H9 (cell line): ENCODE measurements at regions not wholly inside any gene's neighbourhood (a gene's known extent, or its start where the extent isn't known, plus 50 kb on each side); places are given as distances from the start of the nearest gene placed in this dataset.
A peak's percentile ranks its signal among the peaks of the same experiment; 100 is the strongest.

Experiments used
- DNase-seq: peaks from one replicate; pipeline ENCODE4 v3.0.0-alpha.2; 2017
- H2AFZ ChIP-seq: one replicate; pipeline ENCODE4 v1.6.1; 2013; ENCODE audit warnings: mild to moderate bottlenecking, low read length, control low read depth, moderate library complexity
- H2AK5ac ChIP-seq: 2 replicates; pipeline ENCODE4 v1.6.1; 2013; ENCODE audit warnings: low read length, control low read depth, mixed read lengths; ENCODE audit not compliant: insufficient read length
- H2BK120ac ChIP-seq: one replicate; pipeline ENCODE4 v1.6.1; 2013; ENCODE audit warnings: low read depth, mild to moderate bottlenecking, low read length, control low read depth, inconsistent platforms; ENCODE audit not compliant: poor library complexity, severe bottlenecking
- H2BK12ac ChIP-seq: 2 replicates; pipeline ENCODE4 v1.6.1; 2013; ENCODE audit warnings: low read length, control low read depth, mixed read lengths, low read depth; ENCODE audit not compliant: insufficient read length
- H2BK15ac ChIP-seq: 2 replicates; pipeline ENCODE4 v1.6.1; 2013; ENCODE audit warnings: low read depth, low read length, control low read depth
- H2BK20ac ChIP-seq: one replicate; pipeline ENCODE4 v1.6.1; 2013; ENCODE audit warnings: low read depth, mild to moderate bottlenecking, low read length, control low read depth, inconsistent platforms; ENCODE audit not compliant: poor library complexity, severe bottlenecking
- H2BK5ac ChIP-seq: 2 replicates; pipeline ENCODE4 v1.6.1; 2013; ENCODE audit warnings: low read length, control low read depth, mixed read lengths; ENCODE audit not compliant: insufficient read length
- H3K14ac ChIP-seq: 2 replicates; pipeline ENCODE4 v1.6.1; 2013; ENCODE audit warnings: low read length, control low read depth; ENCODE audit not compliant: insufficient read depth
- H3K18ac ChIP-seq: 2 replicates; pipeline ENCODE4 v1.6.1; 2013; ENCODE audit warnings: low read depth, mild to moderate bottlenecking, mixed read lengths, low read length, control low read depth; ENCODE audit not compliant: insufficient read length
- H3K23ac ChIP-seq: 2 replicates; pipeline ENCODE4 v1.6.1; 2013; ENCODE audit warnings: low read length, control low read depth, mixed read lengths, low read depth; ENCODE audit not compliant: insufficient read length
- H3K23me2 ChIP-seq: 2 replicates; pipeline ENCODE4 v1.6.1; 2013; ENCODE audit warnings: low read depth, mild to moderate bottlenecking, mixed read lengths, low read length, control low read depth; ENCODE audit not compliant: insufficient read length, poor library complexity, severe bottlenecking
- H3K27ac ChIP-seq: 2 replicates; pipeline ENCODE4 v1.5.1; 2013; ENCODE audit warnings: low read length, control low read depth, mixed read lengths, low read depth; ENCODE audit not compliant: insufficient read length
- H3K27me3 ChIP-seq: 2 replicates; pipeline ENCODE4 v1.6.1; 2013; ENCODE audit warnings: low read length, control low read depth, inconsistent platforms; ENCODE audit not compliant: insufficient read depth
- H3K4ac ChIP-seq: 2 replicates; pipeline ENCODE4 v1.6.1; 2013; ENCODE audit warnings: low read depth, mild to moderate bottlenecking, control low read depth, inconsistent platforms, low read length, moderate library complexity
- H3K4me1 ChIP-seq: 2 replicates; pipeline ENCODE4 v1.6.1; 2013; ENCODE audit warnings: low read length, control low read depth, inconsistent platforms; ENCODE audit not compliant: insufficient read depth
- H3K4me2 ChIP-seq: 2 replicates; pipeline ENCODE4 v1.6.1; 2013; ENCODE audit warnings: low read length, control low read depth, mixed read lengths; ENCODE audit not compliant: insufficient read length, insufficient read depth
- H3K56ac ChIP-seq: 2 replicates; pipeline ENCODE4 v1.6.1; 2013; ENCODE audit warnings: low read depth, mild to moderate bottlenecking, mixed read lengths, low read length, control low read depth; ENCODE audit not compliant: insufficient read length
- H3K79me1 ChIP-seq: 2 replicates; pipeline ENCODE4 v1.6.1; 2013; ENCODE audit warnings: low read depth, mild to moderate bottlenecking, moderate library complexity, low read length, control low read depth, inconsistent platforms; ENCODE audit not compliant: insufficient read depth, poor library complexity, severe bottlenecking
- H3K79me2 ChIP-seq: 2 replicates; pipeline ENCODE4 v1.6.1; 2013; ENCODE audit warnings: low read length, control low read depth, inconsistent platforms; ENCODE audit not compliant: insufficient read depth
- H3K9ac ChIP-seq: 2 replicates; pipeline ENCODE4 v1.6.1; 2013; ENCODE audit warnings: low read length, control low read depth, mixed read lengths; ENCODE audit not compliant: insufficient read length; ENCODE audit errors: extremely low read depth
- H3K9me3 ChIP-seq: one replicate; pipeline ENCODE4 v1.6.1; 2013; ENCODE audit warnings: low read depth, low read length, inconsistent platforms; ENCODE audit not compliant: control insufficient read depth
- H3T11ph ChIP-seq: one replicate; pipeline ENCODE4 v1.6.1; 2013; ENCODE audit warnings: mild to moderate bottlenecking, low read length, control low read depth, inconsistent platforms
- H4K20me1 ChIP-seq: one replicate; pipeline ENCODE4 v1.6.1; 2013; ENCODE audit not compliant: control insufficient read depth, insufficient read length, insufficient read depth
- H4K5ac ChIP-seq: 2 replicates; pipeline ENCODE4 v1.6.1; 2013; ENCODE audit warnings: low read depth, mild to moderate bottlenecking, mixed read lengths, low read length, control low read depth; ENCODE audit not compliant: insufficient read length
- H4K8ac ChIP-seq: replicated peaks from 2 replicates; pipeline ENCODE4 v1.6.1; 2013; ENCODE audit warnings: low read length, control low read depth, mixed read lengths, low read depth; ENCODE audit not compliant: insufficient read length
- H4K91ac ChIP-seq: 2 replicates; pipeline ENCODE4 v1.6.1; 2013; ENCODE audit warnings: low read depth, mild to moderate bottlenecking, moderate library complexity, mixed read lengths, low read length, control low read depth; ENCODE audit not compliant: insufficient read length
- H3K27ac Mint-ChIP-seq, 3 experiments: 2 replicates in 2 of 3; 3 replicates in 1 of 3; pipeline ENCODE4 v1.8.0; 2020 to 2021; ENCODE audit warnings: mixed read lengths in 3 of 3, mild to moderate bottlenecking in 1 of 3, moderate library complexity in 1 of 3
- H3K27me3 Mint-ChIP-seq: 2 replicates; pipeline ENCODE4 v1.8.0; 2021; ENCODE audit warnings: low read depth, mild to moderate bottlenecking, moderate library complexity, mixed read lengths
- H3K36me3 Mint-ChIP-seq, 3 experiments: 2 replicates in 2 of 3; 3 replicates in 1 of 3; pipeline ENCODE4 v1.8.0; 2020 to 2021; ENCODE audit warnings: low read depth in 3 of 3, mixed read lengths in 3 of 3; ENCODE audit not compliant: insufficient read depth in 1 of 3
- H3K4me1 Mint-ChIP-seq, 2 experiments: 2 replicates each; pipeline ENCODE4 v1.8.0; 2020; ENCODE audit warnings: mixed read lengths in 2 of 2
- H3K4me3 Mint-ChIP-seq, 2 experiments: 2 replicates in 1 of 2; 3 replicates in 1 of 2; pipeline ENCODE4 v1.8.0; 2020 to 2021; ENCODE audit warnings: mild to moderate bottlenecking in 2 of 2, mixed read lengths in 2 of 2, moderate library complexity in 1 of 2
- H3K9me3 Mint-ChIP-seq, 2 experiments: 2 replicates in 1 of 2; 3 replicates in 1 of 2; pipeline ENCODE4 v1.8.0; 2020; ENCODE audit warnings: mild to moderate bottlenecking in 2 of 2, mixed read lengths in 2 of 2, moderate library complexity in 1 of 2
- WGBS: extraction: QIAGEN DNeasy Blood & Tissue Kit; methylation state at CpG from one replicate; pipeline ENCODE4 v1.1.7; 2013; ENCODE audit warnings: missing lambda C conversion rate, low lambda C conversion rate, mixed read lengths; ENCODE audit not compliant: insufficient read length; ENCODE audit errors: extremely low coverage; 5-methylcytosine and 5-hydroxymethylcytosine counted together
- TF ChIP-seq, protein P1 (sequence below): fragments of 200-600 bp; sonication (generic); conservative IDR thresholded peaks from 3 replicates; pipeline ENCODE4 v1.8.0; 2021; ENCODE audit warnings: antibody characterized with exemption, mild to moderate bottlenecking

DNA sequence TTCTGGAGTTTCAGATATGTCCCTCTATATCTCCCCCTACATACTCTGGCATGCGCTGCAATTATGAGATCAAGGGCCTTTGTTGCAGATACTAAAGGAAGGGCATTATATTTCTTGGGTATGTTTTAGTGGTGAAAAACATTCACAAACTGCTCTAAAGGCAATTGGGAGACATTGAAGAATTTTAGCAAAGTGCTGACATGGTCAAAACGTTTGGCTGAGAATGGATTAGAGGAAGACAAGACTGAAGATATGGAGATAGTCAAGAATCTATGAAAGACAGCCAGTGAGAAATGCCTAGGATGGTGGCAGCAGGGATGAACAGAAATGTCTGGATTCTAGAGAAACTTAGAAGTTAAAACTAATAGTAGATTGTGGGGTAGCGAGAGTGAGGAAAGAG is 104.5 kb upstream of the CABCOCO1 start:
- no peaks in the 10 kb centered on the region for H3K79me1 ChIP-seq
- Mint-ChIP-seq H3K4me3 (no peak overlapping the region), H3K27ac (no peak overlapping the region), H3K27me3 (no peaks in the 10 kb centered on the region), H3K9me3 (peaks cover 13 to 14% of the 10 kb centered on the region in 2 experiments), H3K36me3 (peaks cover 0 to 14% (median 12%) of the 10 kb centered on the region in 3 experiments; a peak in 5 of 7 replicates), H3K4me1 (peaks cover 15 to 17% of the 10 kb centered on the region in 2 experiments)
- H4K8ac ChIP-seq = no peak overlapping the region
- H2BK120ac ChIP-seq = no peak overlapping the region
- H3K27me3 ChIP-seq = no peaks in the 10 kb centered on the region
- H2BK12ac ChIP-seq = no peak overlapping the region
- no peaks in the 10 kb centered on the region for H3K9me3 ChIP-seq
- no peak overlapping the region for H3K23ac ChIP-seq
- no peak overlapping the region for H2AK5ac ChIP-seq
- TF ChIP-seq, protein P1, sequence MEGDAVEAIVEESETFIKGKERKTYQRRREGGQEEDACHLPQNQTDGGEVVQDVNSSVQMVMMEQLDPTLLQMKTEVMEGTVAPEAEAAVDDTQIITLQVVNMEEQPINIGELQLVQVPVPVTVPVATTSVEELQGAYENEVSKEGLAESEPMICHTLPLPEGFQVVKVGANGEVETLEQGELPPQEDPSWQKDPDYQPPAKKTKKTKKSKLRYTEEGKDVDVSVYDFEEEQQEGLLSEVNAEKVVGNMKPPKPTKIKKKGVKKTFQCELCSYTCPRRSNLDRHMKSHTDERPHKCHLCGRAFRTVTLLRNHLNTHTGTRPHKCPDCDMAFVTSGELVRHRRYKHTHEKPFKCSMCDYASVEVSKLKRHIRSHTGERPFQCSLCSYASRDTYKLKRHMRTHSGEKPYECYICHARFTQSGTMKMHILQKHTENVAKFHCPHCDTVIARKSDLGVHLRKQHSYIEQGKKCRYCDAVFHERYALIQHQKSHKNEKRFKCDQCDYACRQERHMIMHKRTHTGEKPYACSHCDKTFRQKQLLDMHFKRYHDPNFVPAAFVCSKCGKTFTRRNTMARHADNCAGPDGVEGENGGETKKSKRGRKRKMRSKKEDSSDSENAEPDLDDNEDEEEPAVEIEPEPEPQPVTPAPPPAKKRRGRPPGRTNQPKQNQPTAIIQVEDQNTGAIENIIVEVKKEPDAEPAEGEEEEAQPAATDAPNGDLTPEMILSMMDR = 0 out of 3 replicates have a peak, but pooled peaks have one; percentile 13
- no peak overlapping the region for H4K91ac ChIP-seq
- no peak overlapping the region for H3T11ph ChIP-seq
- no peak overlapping the region for H3K27ac ChIP-seq
- H2BK5ac ChIP-seq = no peak overlapping the region
- no peak for DNase-seq
- no peak overlapping the region for H4K5ac ChIP-seq
- no CpG with 5 or more reads among the region's 3 CpGs for WGBS
- H2BK15ac ChIP-seq = no peak overlapping the region
- no peaks in the 10 kb centered on the region for H3K4me1 ChIP-seq
- no peak overlapping the region for H2AFZ ChIP-seq
- no peak overlapping the region for H3K14ac ChIP-seq
- H3K56ac ChIP-seq = no peak overlapping the region
- no peak overlapping the region for H2BK20ac ChIP-seq
- no peak overlapping the region for H3K4me2 ChIP-seq
- H4K20me1 ChIP-seq = no peaks in the 10 kb centered on the region
- H3K23me2 ChIP-seq = no peaks in the 10 kb centered on the region
- H3K4ac ChIP-seq = no peak overlapping the region
- H3K9ac ChIP-seq = no peak overlapping the region
- H3K79me2 ChIP-seq = no peaks in the 10 kb centered on the region
- no peak overlapping the region for H3K18ac ChIP-seq
